ENCODE measurements at regions not wholly inside any gene's neighbourhood (a gene's known extent, or its start where the extent isn't known, plus 50 kb on each side); places are given as distances from the start of the nearest gene placed in this dataset.

- H3K27me3 Mint-ChIP-seq: peaks cover 6% of the 10 kb centered on the region
- H3K9me3 Mint-ChIP-seq: peaks cover 8% of the 10 kb centered on the region
- H3K27ac Mint-ChIP-seq: no peak overlapping the region
- H3K4me1 Mint-ChIP-seq (ENCODE audit: low read depth): no peaks in the 10 kb centered on the region
- no peak overlapping the region for H3K4me3 Mint-ChIP-seq
- H3K36me3 Mint-ChIP-seq (ENCODE audit: low read depth): no peaks in the 10 kb centered on the region
Measured at GRCh38 chr1:34315974-34316373, 139.3 kb downstream of the C1orf94 start.

- H3K4me3 Mint-ChIP-seq: no peak overlapping the region
- no peaks in the 10 kb centered on the region for H3K36me3 Mint-ChIP-seq (ENCODE audit: low read depth)
- H3K9me3 Mint-ChIP-seq: peaks cover 8% of the 10 kb centered on the region
- H3K27ac Mint-ChIP-seq: no peak overlapping the region
- peaks cover 6% of the 10 kb centered on the region for H3K27me3 Mint-ChIP-seq
- no peaks in the 10 kb centered on the region for H3K4me1 Mint-ChIP-seq (ENCODE audit: low read depth)
Measured at GRCh38 chr1:34316773-34317172, 140.1 kb downstream of the C1orf94 start.

- no peak overlapping the region for H3K27ac Mint-ChIP-seq
- H3K27me3 Mint-ChIP-seq: no peaks in the 10 kb centered on the region
- no peak overlapping the region for H3K4me3 Mint-ChIP-seq
- H3K36me3 Mint-ChIP-seq (ENCODE audit: low read depth): no peaks in the 10 kb centered on the region
- H3K4me1 Mint-ChIP-seq (ENCODE audit: low read depth): no peaks in the 10 kb centered on the region
- H3K9me3 Mint-ChIP-seq: peaks cover 4% of the 10 kb centered on the region
Measured at GRCh38 chr1:34319218-34319617, 142.5 kb downstream of the C1orf94 start.

- Mint-ChIP-seq H3K36me3 (ENCODE audit: low read depth) (no peaks in the 10 kb centered on the region), H3K4me3 (no peak overlapping the region), H3K4me1 (ENCODE audit: low read depth) (no peaks in the 10 kb centered on the region), H3K9me3 (peaks cover 4% of the 10 kb centered on the region), H3K27ac (no peak overlapping the region), H3K27me3 (no peaks in the 10 kb centered on the region)
Measured at GRCh38 chr1:34320053-34320669, 143.5 kb downstream of the C1orf94 start.

GRCh38 chr1:34322969-34323368 lies 146.3 kb downstream of the C1orf94 start:
- no peaks in the 10 kb centered on the region for H3K36me3 Mint-ChIP-seq (ENCODE audit: low read depth)
- H3K27me3 Mint-ChIP-seq: peaks cover 4% of the 10 kb centered on the region
- no peaks in the 10 kb centered on the region for H3K4me1 Mint-ChIP-seq (ENCODE audit: low read depth)
- H3K9me3 Mint-ChIP-seq: no peaks in the 10 kb centered on the region
- H3K27ac Mint-ChIP-seq: no peak overlapping the region
- H3K4me3 Mint-ChIP-seq: no peak overlapping the region

GRCh38 chr1:34324879-34325440 lies 148.3 kb downstream of the C1orf94 start:
- no peaks in the 10 kb centered on the region for H3K36me3 Mint-ChIP-seq (ENCODE audit: low read depth)
- peaks cover 4% of the 10 kb centered on the region for H3K27me3 Mint-ChIP-seq
- no peak overlapping the region for H3K4me3 Mint-ChIP-seq
- no peaks in the 10 kb centered on the region for H3K9me3 Mint-ChIP-seq
- H3K4me1 Mint-ChIP-seq (ENCODE audit: low read depth): no peaks in the 10 kb centered on the region
- no peak overlapping the region for H3K27ac Mint-ChIP-seq

- no peaks in the 10 kb centered on the region for H3K36me3 Mint-ChIP-seq (ENCODE audit: low read depth)
- no peak overlapping the region for H3K4me3 Mint-ChIP-seq
Measured at GRCh38 chr1:34328281-34328799, 151.6 kb downstream of the C1orf94 start.

GRCh38 chr1:34330061-34330460 lies 153.4 kb downstream of the C1orf94 start:
- H3K36me3 Mint-ChIP-seq (ENCODE audit: low read depth): no peaks in the 10 kb centered on the region
- peaks cover 4% of the 10 kb centered on the region for H3K27me3 Mint-ChIP-seq
- no peak overlapping the region for H3K27ac Mint-ChIP-seq
- no peak overlapping the region for H3K4me3 Mint-ChIP-seq
- H3K9me3 Mint-ChIP-seq: no peaks in the 10 kb centered on the region
- H3K4me1 Mint-ChIP-seq (ENCODE audit: low read depth): no peaks in the 10 kb centered on the region

More at GRCh38 chr1:34328281-34328799, 151.6 kb downstream of the C1orf94 start:
- H3K27ac Mint-ChIP-seq: no peak overlapping the region
- no peaks in the 10 kb centered on the region for H3K4me1 Mint-ChIP-seq (ENCODE audit: low read depth)
- H3K9me3 Mint-ChIP-seq: no peaks in the 10 kb centered on the region
- H3K27me3 Mint-ChIP-seq: peaks cover 4% of the 10 kb centered on the region

- Mint-ChIP-seq H3K4me1 (ENCODE audit: low read depth) (no peaks in the 10 kb centered on the region), H3K27me3 (peaks cover 4% of the 10 kb centered on the region), H3K4me3 (no peak overlapping the region), H3K27ac (no peak overlapping the region), H3K9me3 (no peaks in the 10 kb centered on the region), H3K36me3 (ENCODE audit: low read depth) (no peaks in the 10 kb centered on the region)
Measured at GRCh38 chr1:34331020-34331926, 154.6 kb downstream of the C1orf94 start.

GRCh38 chr1:34332996-34333395 lies 156.3 kb downstream of the C1orf94 start:
- H3K9me3 Mint-ChIP-seq: no peaks in the 10 kb centered on the region

GRCh38 chr1:34338871-34339270 lies 162.2 kb downstream of the C1orf94 start:
- H3K27ac Mint-ChIP-seq: no peak overlapping the region
- no peaks in the 10 kb centered on the region for H3K4me1 Mint-ChIP-seq (ENCODE audit: low read depth)
- peaks cover 13% of the 10 kb centered on the region for H3K27me3 Mint-ChIP-seq
- no peaks in the 10 kb centered on the region for H3K9me3 Mint-ChIP-seq
- H3K36me3 Mint-ChIP-seq (ENCODE audit: low read depth): no peaks in the 10 kb centered on the region
- no peak overlapping the region for H3K4me3 Mint-ChIP-seq

More at GRCh38 chr1:34332996-34333395, 156.3 kb downstream of the C1orf94 start:
- no peaks in the 10 kb centered on the region for H3K36me3 Mint-ChIP-seq (ENCODE audit: low read depth)
- no peaks in the 10 kb centered on the region for H3K4me1 Mint-ChIP-seq (ENCODE audit: low read depth)
- no peak overlapping the region for H3K27ac Mint-ChIP-seq
- H3K27me3 Mint-ChIP-seq: peaks cover 4% of the 10 kb centered on the region
- no peak overlapping the region for H3K4me3 Mint-ChIP-seq

GRCh38 chr1:34341896-34342295 lies 165.2 kb downstream of the C1orf94 start:
- Mint-ChIP-seq H3K4me1 (ENCODE audit: low read depth) (no peaks in the 10 kb centered on the region), H3K36me3 (ENCODE audit: low read depth) (no peaks in the 10 kb centered on the region), H3K27me3 (peaks cover 17% of the 10 kb centered on the region), H3K4me3 (no peak overlapping the region), H3K9me3 (no peaks in the 10 kb centered on the region), H3K27ac (no peak overlapping the region)

- H3K4me1 Mint-ChIP-seq (ENCODE audit: low read depth): no peaks in the 10 kb centered on the region
- H3K9me3 Mint-ChIP-seq: no peaks in the 10 kb centered on the region
- H3K27me3 Mint-ChIP-seq: peaks cover 19% of the 10 kb centered on the region
- H3K4me3 Mint-ChIP-seq: no peak overlapping the region
- H3K27ac Mint-ChIP-seq: no peak overlapping the region
- H3K36me3 Mint-ChIP-seq (ENCODE audit: low read depth): no peaks in the 10 kb centered on the region
Measured at GRCh38 chr1:34342334-34342733, 165.6 kb downstream of the C1orf94 start.

GRCh38 chr1:34346128-34346527 lies 169.4 kb downstream of the C1orf94 start:
- no peaks in the 10 kb centered on the region for H3K4me1 Mint-ChIP-seq (ENCODE audit: low read depth)
- H3K27me3 Mint-ChIP-seq: peaks cover 15% of the 10 kb centered on the region
- H3K27ac Mint-ChIP-seq: no peak overlapping the region
- no peaks in the 10 kb centered on the region for H3K36me3 Mint-ChIP-seq (ENCODE audit: low read depth)
- H3K4me3 Mint-ChIP-seq: no peak overlapping the region
- H3K9me3 Mint-ChIP-seq: no peaks in the 10 kb centered on the region

- no peaks in the 10 kb centered on the region for H3K4me1 Mint-ChIP-seq (ENCODE audit: low read depth)
- H3K9me3 Mint-ChIP-seq: no peaks in the 10 kb centered on the region
- H3K27me3 Mint-ChIP-seq: peaks cover 21% of the 10 kb centered on the region
- no peak overlapping the region for H3K4me3 Mint-ChIP-seq
- no peak overlapping the region for H3K27ac Mint-ChIP-seq
- no peaks in the 10 kb centered on the region for H3K36me3 Mint-ChIP-seq (ENCODE audit: low read depth)
Measured at GRCh38 chr1:34353409-34353808, 176.7 kb downstream of the C1orf94 start.

Measured in stimulated activated naive CD8-positive, alpha-beta T cell treated with anti-CD3 and anti-CD28 coated beads, Interleukin-15, Interleukin-2, amounts not matched to agents 100 ng/mL and 50 ng/mL, for 24 hours (primary cell).